ENCODE measurements at regions not wholly inside any gene's neighbourhood (a gene's known extent, or its start where the extent isn't known, plus 50 kb on each side); places are given as distances from the start of the nearest gene placed in this dataset.

- DNase-seq = no peak
Measured at GRCh38 chr9:89872426-89872912, 267.7 kb downstream of the GADD45G start.

GRCh38 chr9:89872913-89873707, 268.3 kb downstream of the GADD45G start:
- no peak for DNase-seq

GRCh38 chr9:89873801-89874200, 269.0 kb downstream of the GADD45G start:
- DNase-seq = no peak

- peak; percentile 12 for DNase-seq
Measured at GRCh38 chr9:89874351-89875321, 269.8 kb downstream of the GADD45G start.

GRCh38 chr9:89877051-89878002, 272.5 kb downstream of the GADD45G start:
- no peak for DNase-seq

GRCh38 chr9:89878003-89878411, 273.2 kb downstream of the GADD45G start:
- no peak for DNase-seq

- no peak for DNase-seq
Measured at GRCh38 chr9:89878687-89879086, 273.9 kb downstream of the GADD45G start.

- no peak for DNase-seq
Measured at GRCh38 chr9:89879276-89879675, 274.5 kb downstream of the GADD45G start.

GRCh38 chr9:89879701-89880100, 274.9 kb downstream of the GADD45G start:
- no peak for DNase-seq

GRCh38 chr9:89880161-89880560, 275.3 kb downstream of the GADD45G start:
- DNase-seq = no peak

- DNase-seq = no peak
Measured at GRCh38 chr9:89880721-89881120, 275.9 kb downstream of the GADD45G start.

- DNase-seq = no peak
Measured at GRCh38 chr9:89881431-89881830, 276.6 kb downstream of the GADD45G start.

- DNase-seq = no peak
Measured at GRCh38 chr9:89882930-89883361, 278.1 kb downstream of the GADD45G start.

GRCh38 chr9:89883401-89884341, 278.9 kb downstream of the GADD45G start:
- no peak for DNase-seq

GRCh38 chr9:89884356-89885083, 279.7 kb downstream of the GADD45G start:
- DNase-seq = no peak

- DNase-seq = no peak
Measured at GRCh38 chr9:89885156-89885555, 280.3 kb downstream of the GADD45G start.

- no peak for DNase-seq
Measured at GRCh38 chr9:89886281-89886700, 281.5 kb downstream of the GADD45G start.

GRCh38 chr9:89887286-89887685, 282.5 kb downstream of the GADD45G start:
- peak; percentile 29 for DNase-seq

- DNase-seq = no peak
Measured at GRCh38 chr9:89888233-89888632, 283.4 kb downstream of the GADD45G start.

GRCh38 chr9:89888677-89889076, 283.9 kb downstream of the GADD45G start:
- DNase-seq = no peak

All from NCI-H187 treated with DMSO at 0.1 percent for 48 hours (cell line).